GM19468 (cell line): ENCODE measurements at regions not wholly inside any gene's neighbourhood (a gene's known extent, or its start where the extent isn't known, plus 50 kb on each side); places are given as distances from the start of the nearest gene placed in this dataset.
"Not testable (repeated sequence)": the region's sequence is repeated elsewhere in the genome, so short reads cannot be mapped to it uniquely, and the experiment has no call there.

Experiments used
- ATAC-seq: cut with Tn5 transposase; IDR thresholded peaks from one replicate; pipeline ENCODE4 v1.9.1; 2021; ENCODE audit warnings: mild to moderate bottlenecking, moderate library complexity, moderate number of reproducible peaks; ENCODE audit not compliant: unreplicated experiment; ENCODE audit errors: extremely low read depth

DNA sequence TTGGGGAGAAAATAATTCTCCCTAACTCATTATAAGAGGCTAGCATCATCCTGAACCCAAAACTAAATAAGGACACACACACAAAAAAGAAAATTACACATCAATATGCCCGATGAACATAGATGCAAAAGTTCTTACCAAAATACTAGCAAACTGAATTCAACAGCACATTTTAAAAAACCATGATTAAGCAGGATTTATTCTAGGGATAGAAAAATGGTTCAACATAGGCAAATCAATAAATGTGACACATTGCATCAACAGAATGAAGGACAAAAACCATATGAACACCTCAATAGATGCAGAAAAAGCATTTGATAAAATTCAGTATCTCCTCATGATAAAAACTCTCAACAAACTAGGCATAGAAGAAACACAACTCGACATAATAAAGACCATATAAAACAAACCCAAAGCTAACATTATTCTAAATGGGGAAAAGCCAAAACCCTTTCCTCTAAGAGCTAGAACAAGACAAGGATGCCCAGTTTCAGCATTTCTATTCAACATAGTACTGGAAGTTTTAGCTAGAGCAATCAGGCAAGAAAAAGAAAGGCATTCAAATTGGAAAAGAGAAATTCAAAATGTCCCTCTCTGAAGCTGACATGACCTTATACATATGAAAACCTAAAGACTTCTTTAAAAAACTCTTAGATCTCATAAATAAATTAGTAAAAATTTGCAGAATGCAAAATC, 200.9 kb downstream of the NKX6-1 start:
- no peak for ATAC-seq

- ATAC-seq: no peak
These were observed 207.1 kb downstream of the NKX6-1 start for GRCh38 chr4:84291969-84292368.

DNA sequence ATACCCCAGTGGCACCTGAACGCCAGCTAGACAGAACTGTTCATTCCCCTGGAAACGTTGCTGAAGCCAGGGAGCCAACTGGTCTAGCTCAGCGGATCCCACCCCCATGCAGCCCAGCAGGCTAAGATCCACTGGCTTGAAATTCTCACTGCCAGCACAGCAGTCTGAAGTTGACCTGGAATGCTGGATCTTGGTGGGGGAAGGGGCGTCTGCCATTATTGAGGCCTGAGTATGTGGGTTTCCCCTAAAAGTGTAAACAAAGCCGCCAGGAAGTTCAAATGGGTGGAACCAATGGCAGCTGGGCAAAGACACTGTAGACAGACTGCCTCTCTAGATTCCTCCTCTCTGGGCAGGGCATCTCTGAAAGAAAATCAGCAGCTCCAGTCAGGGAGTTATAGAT, 213.0 kb downstream of the NKX6-1 start:
- no peak for ATAC-seq

- ATAC-seq: no peak
These were observed 219.4 kb downstream of the NKX6-1 start for GRCh38 chr4:84279678-84280077.

- no peak for ATAC-seq
These were observed 221.2 kb downstream of the NKX6-1 start for GRCh38 chr4:84277923-84278322.

- no peak for ATAC-seq
These were observed 222.3 kb downstream of the NKX6-1 start for GRCh38 chr4:84276752-84277151.

- no peak for ATAC-seq
These were observed 229.5 kb downstream of the NKX6-1 start for GRCh38 chr4:84269536-84270044.

GRCh38 chr4:84264652-84265051, 234.4 kb downstream of the NKX6-1 start:
- no peak for ATAC-seq

- ATAC-seq: no peak
These were observed 235.7 kb downstream of the NKX6-1 start for GRCh38 chr4:84263415-84263814.

- ATAC-seq: no peak
These were observed 238.6 kb downstream of the NKX6-1 start for GRCh38 chr4:84260495-84260894.

- ATAC-seq: peak; percentile 69
These were observed 239.9 kb downstream of the NKX6-1 start for GRCh38 chr4:84258905-84259830.

DNA sequence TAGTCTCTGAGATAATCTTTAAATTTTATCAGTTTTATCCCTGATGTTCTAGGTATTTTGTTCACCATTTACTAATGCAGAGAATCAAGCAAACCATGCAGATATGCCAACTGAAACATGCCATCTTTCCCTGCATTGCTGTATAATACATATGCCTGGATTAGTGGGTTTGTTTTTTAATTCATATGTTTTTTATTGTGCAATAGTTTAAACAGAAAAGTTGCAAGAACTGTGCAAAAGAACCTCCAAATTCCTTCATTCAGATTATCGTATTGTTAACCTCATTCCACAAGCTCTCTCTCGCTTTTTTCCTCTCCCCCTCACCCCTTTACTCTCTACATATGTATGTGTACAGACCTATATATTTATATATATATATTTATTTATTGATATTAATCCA, 244.6 kb downstream of the NKX6-1 start:
- no peak for ATAC-seq

- no peak for ATAC-seq
These were observed 249.6 kb downstream of the NKX6-1 start for GRCh38 chr4:84249521-84249920.

DNA sequence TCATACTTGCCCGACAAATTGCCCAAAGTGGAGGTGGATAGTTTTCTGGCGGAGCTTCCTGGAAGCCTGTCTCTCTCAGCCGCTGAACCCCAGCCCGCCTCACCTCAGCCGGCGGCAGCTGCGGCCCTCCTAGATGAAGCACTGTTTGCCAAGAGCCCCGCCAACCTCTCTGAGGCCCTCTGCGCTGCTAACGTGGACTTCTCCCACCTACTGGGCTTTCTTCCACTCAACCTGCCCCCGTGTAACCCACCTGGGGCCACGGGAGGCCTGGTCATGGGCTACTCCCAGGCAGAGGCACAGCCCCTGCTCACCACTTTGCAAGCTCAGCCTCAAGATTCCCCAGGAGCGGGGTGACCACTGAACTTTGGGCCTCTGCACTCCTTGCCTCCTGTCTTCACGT, 254.1 kb downstream of the NKX6-1 start:
- ATAC-seq: not testable (repeated sequence)

- not testable (repeated sequence) for ATAC-seq
These were observed 254.7 kb downstream of the NKX6-1 start for GRCh38 chr4:84244346-84244801.

DNA sequence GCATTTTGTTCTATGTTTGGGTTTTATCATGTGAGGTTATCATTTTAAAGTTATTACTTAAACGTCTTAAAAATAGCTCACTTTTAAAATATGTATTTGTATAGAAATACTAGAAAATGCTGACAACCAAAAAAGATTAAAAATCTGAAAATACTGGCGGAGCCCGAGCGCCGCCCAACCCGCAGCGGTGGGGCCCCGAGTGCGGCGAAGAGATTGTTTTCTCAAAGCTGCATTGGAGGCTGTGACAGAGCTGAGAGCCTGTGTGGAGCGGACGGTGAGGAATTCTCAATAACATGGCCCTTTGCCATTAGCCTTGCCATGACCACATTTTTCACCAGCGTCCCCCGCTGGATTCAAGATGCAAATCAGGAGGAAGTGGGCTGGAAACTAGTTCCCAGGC, 255.4 kb downstream of the NKX6-1 start:
- ATAC-seq: no peak

DNA sequence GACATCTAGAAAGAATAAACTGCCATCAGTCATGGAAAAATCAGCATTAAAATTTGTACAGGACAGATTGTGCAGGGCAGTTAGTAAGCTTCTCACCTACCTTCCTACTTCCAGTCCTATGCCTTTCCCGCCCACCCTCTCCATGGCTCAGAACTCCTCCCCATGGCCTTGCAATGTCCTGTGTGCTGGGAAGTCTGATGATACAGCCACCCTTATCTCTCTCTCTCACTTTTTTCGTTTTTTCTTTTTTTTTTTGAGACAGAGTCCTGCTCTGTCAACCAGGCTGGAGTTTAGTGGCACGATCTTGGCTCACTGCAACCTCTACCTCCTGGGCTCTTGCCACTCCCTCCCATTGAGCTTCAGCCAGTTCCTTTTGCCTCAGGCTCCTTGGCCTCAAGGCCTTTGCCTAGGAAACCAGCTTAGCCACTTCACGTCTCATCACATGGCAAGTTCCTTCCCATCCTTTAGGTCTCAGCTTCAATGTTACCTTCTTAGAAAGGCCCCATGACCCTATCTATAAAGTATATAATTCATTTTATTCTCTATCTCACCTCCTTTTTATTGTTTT, 259.7 kb downstream of the NKX6-1 start:
- ATAC-seq: no peak

DNA sequence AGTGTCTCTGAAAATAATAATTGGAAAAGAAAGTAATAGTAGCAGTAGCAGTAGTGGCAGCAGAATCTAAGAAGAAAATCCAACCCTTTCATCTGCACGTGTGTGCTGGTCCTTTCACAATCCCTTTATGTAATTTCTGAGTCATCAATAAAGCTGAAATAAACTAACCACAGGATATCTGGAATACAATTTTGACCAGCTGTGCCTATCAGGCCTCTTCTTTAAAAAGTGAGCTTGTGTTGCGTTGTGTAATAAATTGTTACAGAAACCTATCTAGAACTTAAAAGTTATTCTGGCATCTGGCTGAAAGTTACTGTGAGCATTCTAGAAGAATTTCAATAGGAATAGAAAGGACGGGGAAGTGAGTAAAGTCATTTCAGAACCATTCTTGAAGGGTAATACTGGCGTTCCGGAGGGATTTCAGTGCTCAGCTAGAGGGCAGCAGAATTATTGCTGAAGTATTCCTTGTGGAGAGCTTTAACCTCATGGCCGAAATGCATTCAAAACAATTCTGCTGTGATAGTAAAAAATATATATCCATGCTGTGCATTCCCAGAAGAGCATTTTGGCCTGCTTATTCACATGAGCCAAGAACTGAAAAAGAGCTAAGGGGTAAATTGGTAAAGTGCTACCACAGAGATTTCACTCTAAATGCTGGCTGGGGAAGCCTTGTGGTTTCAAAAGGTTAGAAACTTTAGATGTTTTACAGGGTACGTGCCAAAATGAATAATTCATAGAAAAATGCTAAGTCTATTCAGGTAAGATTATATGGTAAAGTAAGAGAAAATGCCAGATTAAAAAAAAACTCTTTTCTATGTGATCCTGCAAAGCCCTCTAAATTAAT, 260.6 kb downstream of the NKX6-1 start:
- no peak for ATAC-seq

DNA sequence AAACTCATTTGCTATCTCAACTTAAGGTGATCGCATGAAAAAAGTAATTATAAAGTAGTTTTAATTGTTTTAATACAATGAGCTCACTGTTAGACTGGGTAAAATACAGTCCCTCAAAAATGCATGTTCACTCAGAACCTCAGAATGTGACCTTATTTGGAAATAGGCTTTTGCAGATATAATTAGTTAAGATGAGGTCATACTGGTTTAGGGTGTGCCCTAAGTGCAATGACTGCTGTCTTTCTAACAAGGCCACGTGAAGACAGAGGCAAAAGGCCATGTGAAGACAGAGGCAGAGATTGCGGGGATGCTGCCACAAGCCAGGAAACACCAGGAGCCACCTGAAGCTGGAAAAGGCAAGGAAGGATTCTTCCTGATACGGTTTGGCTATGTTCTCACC, 262.1 kb downstream of the NKX6-1 start:
- no peak for ATAC-seq
